Mesenchymal stem cell (in vitro differentiated cells and primary cell): ENCODE measurements at regions not wholly inside any gene's neighbourhood (a gene's known extent, or its start where the extent isn't known, plus 50 kb on each side); places are given as distances from the start of the nearest gene placed in this dataset.

Source experiments
- DNase-seq: peaks from one replicate; pipeline ENCODE4 v3.0.0-alpha.2; 2013
- H2AFZ ChIP-seq: one replicate; pipeline ENCODE4 v1.6.1; 2013; ENCODE audit warnings: low read depth, mild to moderate bottlenecking, control low read depth, inconsistent platforms, low read length, moderate library complexity
- H2AK5ac ChIP-seq: 2 replicates; pipeline ENCODE4 v1.6.1; 2013; ENCODE audit warnings: low read length, moderate library complexity, mild to moderate bottlenecking, inconsistent platforms; ENCODE audit not compliant: severe bottlenecking
- H2BK120ac ChIP-seq: one replicate; pipeline ENCODE4 v1.6.1; 2013; ENCODE audit warnings: low read depth, mild to moderate bottlenecking, inconsistent platforms, low read length, moderate library complexity
- H2BK12ac ChIP-seq, 2 experiments: one replicate each; pipeline ENCODE4 v1.6.1; 2013; ENCODE audit warnings: inconsistent platforms in 2 of 2, low read length in 2 of 2, mild to moderate bottlenecking in 2 of 2, moderate library complexity in 2 of 2, control low read depth in 1 of 2
- H2BK15ac ChIP-seq: one replicate; pipeline ENCODE4 v1.6.1; 2013; ENCODE audit warnings: mild to moderate bottlenecking, low read depth, inconsistent platforms; ENCODE audit not compliant: poor library complexity, severe bottlenecking
- H2BK5ac ChIP-seq: 2 replicates; pipeline ENCODE4 v1.6.1; 2013; ENCODE audit warnings: low read depth, mild to moderate bottlenecking, low read length, control low read depth, inconsistent platforms; ENCODE audit not compliant: poor library complexity, severe bottlenecking
- H3K14ac ChIP-seq, 2 experiments: one replicate each; pipeline ENCODE4 v1.6.1; 2013; ENCODE audit warnings: inconsistent platforms in 2 of 2, low read length in 2 of 2, control low read depth in 1 of 2, mild to moderate bottlenecking in 1 of 2, moderate library complexity in 1 of 2
- H3K18ac ChIP-seq, 2 experiments: one replicate each; pipeline ENCODE4 v1.6.1; 2013; ENCODE audit warnings: inconsistent platforms in 2 of 2, low read length in 2 of 2, control low read depth in 1 of 2, low read depth in 1 of 2, mild to moderate bottlenecking in 1 of 2
- H3K23ac ChIP-seq, 2 experiments: one replicate each; pipeline ENCODE4 v1.6.1; 2013; ENCODE audit warnings: inconsistent platforms in 2 of 2, low read length in 2 of 2, mild to moderate bottlenecking in 2 of 2, moderate library complexity in 2 of 2, control low read depth in 1 of 2
- H3K27ac ChIP-seq: 2 replicates; pipeline ENCODE4 v1.5.1; 2013; ENCODE audit warnings: mild to moderate bottlenecking, moderate library complexity, low read length, control low read depth, inconsistent platforms; ENCODE audit not compliant: poor library complexity, severe bottlenecking
- H3K27me3 ChIP-seq, 2 experiments: 2 replicates each; pipeline versions ENCODE4 v1.6.1 to v1.7.0; 2013; ENCODE audit warnings: low read length in 2 of 2, mild to moderate bottlenecking in 2 of 2, moderate library complexity in 2 of 2, control low read depth in 1 of 2, inconsistent platforms in 1 of 2; ENCODE audit not compliant: control insufficient read depth in 1 of 2, insufficient read depth in 1 of 2
- H3K36me3 ChIP-seq, 2 experiments: 2 replicates each; pipeline versions ENCODE4 v1.6.1 to v1.7.0; 2013; ENCODE audit warnings: low read length in 2 of 2, control low read depth in 1 of 2, inconsistent platforms in 1 of 2, low read depth in 1 of 2, mild to moderate bottlenecking in 1 of 2; ENCODE audit not compliant: insufficient read depth in 2 of 2, control insufficient read depth in 1 of 2
- H3K4ac ChIP-seq, 2 experiments: one replicate each; pipeline ENCODE4 v1.6.1; 2013; ENCODE audit warnings: inconsistent platforms in 2 of 2, low read length in 2 of 2, mild to moderate bottlenecking in 2 of 2, moderate library complexity in 2 of 2, control low read depth in 1 of 2, low read depth in 1 of 2
- H3K4me1 ChIP-seq: 2 replicates; pipeline ENCODE4 v1.6.1; 2013; ENCODE audit warnings: low read depth, low read length, control low read depth; ENCODE audit not compliant: control insufficient read depth, insufficient read depth
- H3K4me2 ChIP-seq: 2 replicates; pipeline ENCODE4 v1.6.1; 2013; ENCODE audit warnings: low read length, mild to moderate bottlenecking, inconsistent platforms; ENCODE audit not compliant: poor library complexity, severe bottlenecking
- H3K4me3 ChIP-seq, 2 experiments: 2 replicates each; pipeline versions ENCODE4 v1.5.1 to v1.7.0; 2013; ENCODE audit warnings: low read length in 2 of 2, mild to moderate bottlenecking in 2 of 2, control low read depth in 1 of 2, low read depth in 1 of 2; ENCODE audit not compliant: insufficient read depth in 1 of 2
- H3K79me1 ChIP-seq: replicated peaks from 2 replicates; pipeline ENCODE4 v1.6.1; 2013; ENCODE audit warnings: mild to moderate bottlenecking, control low read depth, low read length, inconsistent platforms; ENCODE audit not compliant: poor library complexity, severe bottlenecking
- H3K9ac ChIP-seq: 2 replicates; pipeline ENCODE4 v1.7.0; 2013; ENCODE audit warnings: mild to moderate bottlenecking, low read length, moderate library complexity
- H3K9me3 ChIP-seq: 2 replicates; pipeline ENCODE4 v1.7.0; 2013; ENCODE audit warnings: mild to moderate bottlenecking, low read length; ENCODE audit not compliant: control insufficient read depth
- H4K8ac ChIP-seq: one replicate; pipeline ENCODE4 v1.6.1; 2013; ENCODE audit warnings: inconsistent platforms, mild to moderate bottlenecking, low read length, moderate library complexity
- H4K91ac ChIP-seq: one replicate; pipeline ENCODE4 v1.6.1; 2013; ENCODE audit warnings: mild to moderate bottlenecking, low read length, inconsistent platforms
- WGBS: methylation state at CpG from one replicate; pipeline ENCODE4 v1.1.7; 2013; ENCODE audit warnings: mixed read lengths; 5-methylcytosine and 5-hydroxymethylcytosine counted together

DNA sequence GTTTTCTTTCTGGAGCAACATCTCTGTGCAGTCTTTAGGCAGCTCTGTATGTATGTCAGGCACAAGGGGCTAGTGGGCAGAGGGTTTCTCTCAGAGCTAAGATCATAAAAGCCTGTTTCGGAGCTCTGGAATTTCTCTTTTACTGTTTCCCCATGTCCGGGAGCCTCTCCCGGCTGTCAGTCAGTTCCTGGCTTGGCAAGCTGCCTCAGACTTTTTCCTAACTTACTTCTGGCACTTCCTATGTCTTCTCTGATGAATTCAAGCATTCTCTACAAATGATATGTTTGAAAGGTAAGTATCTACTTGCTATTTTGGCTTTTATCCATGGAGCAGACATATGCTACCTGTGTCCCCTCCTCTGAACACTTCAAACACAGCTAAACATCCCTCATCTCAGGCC lies 129.3 kb upstream of the PGRMC2 start:
- Histone ChIP-seq H3K4me1 (peaks cover 3% of the 10 kb centered on the region), H2BK12ac (no peak overlapping the region), H2BK120ac (no peak overlapping the region), H3K14ac (no peak overlapping the region), H3K27ac (no peak overlapping the region), H2AK5ac (no peak overlapping the region), H2BK15ac (no peak overlapping the region), H3K27me3 (no peaks in the 10 kb centered on the region), H3K23ac (no peak overlapping the region), H2AFZ (no peak overlapping the region), H3K4me2 (no peak overlapping the region), H3K9ac (no peak overlapping the region), H3K18ac (peak overlapping the region in 1 of 2 experiments; percentile 55), H3K79me1 (no peaks in the 10 kb centered on the region), H4K91ac (no peak overlapping the region), H3K4me3 (no peak overlapping the region), H3K4ac (no peak overlapping the region), H2BK5ac (no peak overlapping the region), H4K8ac (no peak overlapping the region), H3K36me3 (no peaks in the 10 kb centered on the region), H3K9me3 (peaks cover 10% of the 10 kb centered on the region)
- DNase-seq = no peak
- 40% methylated on average over 3 of the region's 3 CpGs for WGBS

DNA sequence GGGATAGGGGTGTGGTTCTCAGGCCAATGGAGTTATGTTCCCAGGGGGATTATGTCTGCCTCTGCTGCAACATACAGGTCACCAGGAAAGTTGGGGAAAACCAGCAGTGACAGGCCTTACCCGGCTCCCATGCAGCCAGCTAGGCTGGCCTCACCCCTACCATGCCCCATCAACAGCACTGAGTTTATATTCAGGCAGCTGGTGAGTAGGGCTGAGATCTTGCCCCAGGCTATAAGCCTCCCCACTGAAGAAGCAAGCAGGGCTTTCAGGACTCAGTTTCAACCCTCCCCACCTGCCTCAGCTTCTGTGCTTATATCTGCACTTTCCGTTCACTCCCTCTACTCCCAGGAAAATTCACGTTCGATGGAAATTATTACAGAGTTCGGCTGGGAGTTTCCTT lies 122.4 kb upstream of the PGRMC2 start:
- H3K4me3 ChIP-seq = no peak overlapping the region
- H3K79me1 ChIP-seq = no peaks in the 10 kb centered on the region
- no peak overlapping the region for H3K9ac ChIP-seq
- no peak overlapping the region for H2BK5ac ChIP-seq
- no peak overlapping the region for H2BK15ac ChIP-seq
- H2BK120ac ChIP-seq = no peak overlapping the region
- no peak for DNase-seq
- H3K14ac ChIP-seq = peak overlapping the region in 1 of 2 experiments; percentile 23
- no peak overlapping the region for H2AK5ac ChIP-seq
- no peaks in the 10 kb centered on the region for H3K27me3 ChIP-seq
- no peaks in the 10 kb centered on the region for H3K36me3 ChIP-seq
- H3K27ac ChIP-seq = no peak overlapping the region
- H3K23ac ChIP-seq = no peak overlapping the region
- H4K91ac ChIP-seq = no peak overlapping the region
- H3K9me3 ChIP-seq = peaks cover 10% of the 10 kb centered on the region
- 95% methylated on average over 5 of the region's 5 CpGs for WGBS
- no peak overlapping the region for H3K4ac ChIP-seq
- H3K18ac ChIP-seq = no peak overlapping the region
- H2BK12ac ChIP-seq = no peak overlapping the region
- no peak overlapping the region for H2AFZ ChIP-seq
- H3K4me1 ChIP-seq = no peaks in the 10 kb centered on the region
- no peak overlapping the region for H4K8ac ChIP-seq
- no peak overlapping the region for H3K4me2 ChIP-seq

DNA sequence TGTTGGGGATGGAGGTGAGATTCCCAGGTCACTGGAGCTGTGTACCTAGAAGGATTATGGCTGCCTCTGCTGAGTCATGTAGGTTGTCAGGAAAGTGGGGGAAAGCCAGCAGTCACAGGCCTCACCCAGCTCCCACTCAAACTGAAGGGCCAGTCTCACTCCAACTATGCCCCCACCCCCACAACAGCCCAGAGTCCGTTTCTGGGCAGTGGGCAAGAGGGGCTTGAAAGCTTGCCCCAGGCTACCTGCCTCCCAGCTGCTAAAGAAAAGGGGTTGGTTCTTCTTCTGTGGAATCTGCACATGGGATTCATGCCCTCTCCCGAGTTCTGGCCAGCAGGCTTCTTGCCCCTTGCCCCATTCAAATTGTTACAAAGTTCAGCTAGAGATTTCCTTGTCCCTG lies 116.0 kb upstream of the PGRMC2 start:
- H3K4me3 ChIP-seq = no peak overlapping the region
- no peaks in the 10 kb centered on the region for H3K9me3 ChIP-seq
- no peak overlapping the region for H2BK15ac ChIP-seq
- WGBS = 84% methylated on average over 2 of the region's 2 CpGs
- no peak overlapping the region for H3K18ac ChIP-seq
- H3K4ac ChIP-seq = no peak overlapping the region
- H3K14ac ChIP-seq = no peak overlapping the region
- H2BK5ac ChIP-seq = no peak overlapping the region
- no peak overlapping the region for H3K27ac ChIP-seq
- no peak overlapping the region for H2AK5ac ChIP-seq
- H3K79me1 ChIP-seq = no peaks in the 10 kb centered on the region
- no peak overlapping the region for H2BK120ac ChIP-seq
- H2AFZ ChIP-seq = no peak overlapping the region
- H3K4me2 ChIP-seq = no peak overlapping the region
- H4K91ac ChIP-seq = no peak overlapping the region
- no peak overlapping the region for H3K9ac ChIP-seq
- no peak for DNase-seq
- no peaks in the 10 kb centered on the region for H3K27me3 ChIP-seq
- H3K23ac ChIP-seq = no peak overlapping the region
- H2BK12ac ChIP-seq = no peak overlapping the region
- H4K8ac ChIP-seq = no peak overlapping the region
- no peaks in the 10 kb centered on the region for H3K36me3 ChIP-seq
- no peaks in the 10 kb centered on the region for H3K4me1 ChIP-seq

DNA sequence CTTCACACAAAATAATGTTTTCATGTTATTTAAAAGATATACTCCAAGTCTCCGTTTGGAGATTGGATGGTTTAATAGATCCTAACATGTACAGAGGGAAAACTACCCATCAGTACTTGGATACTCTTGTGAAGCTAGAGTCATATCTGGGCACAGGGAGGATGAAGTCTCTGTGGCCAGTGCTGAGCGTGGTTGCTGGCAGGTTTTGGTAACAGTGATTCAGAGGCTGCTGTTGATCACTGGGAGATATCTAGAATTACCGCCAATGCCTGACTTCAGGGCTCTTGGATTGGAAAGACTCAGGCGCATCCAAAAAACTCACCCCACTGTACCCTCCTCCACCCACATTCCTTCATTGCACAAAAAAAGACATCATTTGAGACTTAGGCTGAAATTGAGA lies 107.2 kb upstream of the PGRMC2 start:
- Histone ChIP-seq H3K23ac (no peak overlapping the region), H2AFZ (no peak overlapping the region), H2BK120ac (no peak overlapping the region), H2BK15ac (no peak overlapping the region), H3K27me3 (no peaks in the 10 kb centered on the region), H3K9me3 (no peaks in the 10 kb centered on the region), H4K8ac (no peak overlapping the region), H3K36me3 (no peaks in the 10 kb centered on the region), H2BK12ac (no peak overlapping the region), H3K18ac (no peak overlapping the region), H3K4me3 (no peak overlapping the region), H3K4me1 (peaks cover 6% of the 10 kb centered on the region), H3K4ac (no peak overlapping the region), H2AK5ac (peak overlapping the region; percentile 9), H3K79me1 (no peaks in the 10 kb centered on the region), H3K14ac (no peak overlapping the region), H3K27ac (no peak overlapping the region), H2BK5ac (no peak overlapping the region), H3K9ac (peak overlapping the region; percentile 33), H4K91ac (no peak overlapping the region), H3K4me2 (no peak overlapping the region)
- 100% methylated on average over 1 of the region's 4 CpGs for WGBS
- DNase-seq = peak; percentile 28
